ENCODE measurements at regions not wholly inside any gene's neighbourhood (a gene's known extent, or its start where the extent isn't known, plus 50 kb on each side); places are given as distances from the start of the nearest gene placed in this dataset.
"Not testable (repeated sequence)": the region's sequence is repeated elsewhere in the genome, so short reads cannot be mapped to it uniquely, and the experiment has no call there.

GRCh38 chr2:58794103-58794502, 553.0 kb upstream of the FANCL start:
- no peak for FAIRE-seq

- FAIRE-seq = no peak
Observed at GRCh38 chr2:58788402-58788801, 547.3 kb upstream of the FANCL start.

GRCh38 chr2:58770846-58771245, 529.7 kb upstream of the FANCL start:
- no peak for FAIRE-seq

GRCh38 chr2:58769864-58770234, 528.7 kb upstream of the FANCL start:
- FAIRE-seq = no peak

GRCh38 chr2:58769111-58769863, 528.2 kb upstream of the FANCL start:
- FAIRE-seq = no peak

GRCh38 chr2:58768715-58769080, 527.6 kb upstream of the FANCL start:
- no peak for FAIRE-seq

- FAIRE-seq = no peak
Observed at GRCh38 chr2:58767828-58768714, 526.9 kb upstream of the FANCL start.

GRCh38 chr2:58764338-58765104, 523.4 kb upstream of the FANCL start:
- FAIRE-seq = no peak

- no peak for FAIRE-seq
Observed at GRCh38 chr2:58762176-58762781, 521.2 kb upstream of the FANCL start.

GRCh38 chr2:58757971-58758370, 516.8 kb upstream of the FANCL start:
- FAIRE-seq = no peak

- FAIRE-seq = no peak
Observed at GRCh38 chr2:58756336-58756735, 515.2 kb upstream of the FANCL start.

- not testable (repeated sequence) for FAIRE-seq
Observed at GRCh38 chr2:58752507-58752906, 511.4 kb upstream of the FANCL start.

GRCh38 chr2:58751676-58752075, 510.6 kb upstream of the FANCL start:
- not testable (repeated sequence) for FAIRE-seq

- no peak for FAIRE-seq
Observed at GRCh38 chr2:58749041-58749440, 507.9 kb upstream of the FANCL start.

- not testable (repeated sequence) for FAIRE-seq
Observed at GRCh38 chr2:58745334-58745733, 504.2 kb upstream of the FANCL start.

GRCh38 chr2:58740426-58740825, 499.3 kb upstream of the FANCL start:
- no peak for FAIRE-seq

- FAIRE-seq = no peak
Observed at GRCh38 chr2:58739033-58739432, 497.9 kb upstream of the FANCL start.

- FAIRE-seq = no peak
Observed at GRCh38 chr2:58734365-58734764, 493.2 kb upstream of the FANCL start.

GRCh38 chr2:58732999-58733398, 491.9 kb upstream of the FANCL start:
- FAIRE-seq = no peak

GRCh38 chr2:58731488-58731869, 490.4 kb upstream of the FANCL start:
- no peak for FAIRE-seq

- no peak for FAIRE-seq
Observed at GRCh38 chr2:58730764-58731487, 489.8 kb upstream of the FANCL start.

- FAIRE-seq = no peak
Observed at GRCh38 chr2:58727981-58728656, 487.0 kb upstream of the FANCL start.

Data from islet of Langerhans (tissue), 1 donor.